ENCODE measurements at regions not wholly inside any gene's neighbourhood (a gene's known extent, or its start where the extent isn't known, plus 50 kb on each side); places are given as distances from the start of the nearest gene placed in this dataset.
A peak's percentile ranks its signal among the peaks of the same experiment; 100 is the strongest.

DNA sequence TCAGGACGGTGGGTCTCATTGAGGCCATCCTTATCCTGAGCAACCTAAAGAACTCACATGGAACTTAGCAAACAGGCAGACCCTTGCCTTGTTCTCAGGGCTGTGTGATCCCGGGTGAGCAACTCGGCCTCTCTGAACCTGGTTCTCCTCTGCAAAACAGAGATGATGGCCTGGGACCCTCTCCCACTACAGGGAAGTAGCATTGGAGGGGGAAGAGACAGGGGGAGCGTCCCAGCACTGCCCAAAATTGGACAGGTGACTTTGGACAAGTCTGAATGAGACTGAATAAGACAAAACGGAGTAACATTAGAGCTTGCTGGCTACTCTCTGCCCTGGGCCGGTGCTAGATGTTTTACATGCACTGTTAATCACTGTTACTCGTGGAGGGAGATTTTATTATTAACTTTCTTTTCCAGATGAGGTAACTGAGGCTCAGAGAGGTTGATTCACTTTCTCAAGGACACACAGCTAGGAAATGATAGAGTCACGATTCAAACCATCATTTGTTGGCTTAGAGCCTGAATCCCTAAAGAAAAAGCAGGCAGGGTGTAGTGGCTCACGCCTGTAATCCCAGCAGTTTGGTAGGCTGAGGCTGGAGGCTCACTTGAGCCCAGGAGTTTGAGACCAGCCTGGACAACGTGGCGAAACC is 136.4 kb downstream of the C9orf50 start:
- H3K36me3 Mint-ChIP-seq (ENCODE audit: low read depth), result no peaks in the 10 kb centered on the region
- H3K9me3 Mint-ChIP-seq, result no peaks in the 10 kb centered on the region
- peaks cover 2% of the 10 kb centered on the region for H3K27me3 Mint-ChIP-seq
- no peak overlapping the region for H3K4me3 Mint-ChIP-seq
- intact Hi-C loops (cut with micrococcal nuclease), result loop anchor here (10.0 kb wide), 1 partner anchor 150 kb away; no protein-coding TSS in a partner anchor
- peak overlapping the region; percentile 73 for H3K27ac Mint-ChIP-seq
- H3K4me1 Mint-ChIP-seq (ENCODE audit: low read depth), result peaks cover 74% of the 10 kb centered on the region

DNA sequence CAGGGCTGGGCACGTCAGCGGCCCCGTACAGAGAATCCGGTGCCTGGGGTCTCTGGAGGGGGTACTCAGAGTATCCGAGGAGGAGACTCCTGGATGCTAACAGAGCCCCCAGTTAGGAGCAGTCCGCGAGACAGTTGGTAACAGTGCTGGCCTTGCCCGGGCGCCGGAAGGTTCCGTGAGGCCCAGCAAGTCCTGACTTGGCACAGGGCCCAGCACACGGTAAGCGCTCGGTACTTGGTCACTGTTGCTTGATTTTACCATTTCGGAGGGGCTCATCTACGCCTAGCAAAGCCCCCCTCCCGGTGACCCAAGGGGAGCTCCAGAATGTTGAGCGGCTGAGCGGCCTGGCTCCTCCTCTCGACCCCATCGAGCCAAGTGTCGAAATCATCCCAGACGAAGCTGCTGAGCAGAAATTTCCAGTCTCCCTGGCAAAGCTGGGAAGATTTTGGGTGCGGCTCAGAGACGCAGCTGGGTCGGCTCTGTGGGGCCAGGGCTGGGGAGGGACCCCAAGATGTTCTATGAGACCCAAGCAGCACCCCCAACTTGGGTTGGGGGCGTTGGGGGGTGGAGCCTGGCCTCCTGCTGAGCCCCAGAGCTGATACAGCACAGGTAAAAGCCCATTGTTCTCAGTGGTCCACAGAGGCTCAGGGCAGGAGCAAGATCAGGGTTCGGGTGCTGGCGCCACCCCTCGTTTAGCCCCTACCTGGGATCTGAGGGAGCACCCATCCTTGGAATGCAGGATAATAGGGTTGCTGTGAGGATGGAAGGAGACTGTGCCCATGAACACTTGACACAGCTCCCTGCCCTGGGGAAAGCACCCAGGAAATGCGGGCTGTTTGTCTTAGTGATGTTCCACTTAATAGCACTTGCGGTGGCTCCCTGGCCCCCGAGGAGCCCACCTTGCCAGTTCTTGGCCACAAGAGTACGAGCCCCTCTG is 137.2 kb downstream of the C9orf50 start:
- H3K9me3 Mint-ChIP-seq, result no peaks in the 10 kb centered on the region
- no peaks in the 10 kb centered on the region for H3K36me3 Mint-ChIP-seq (ENCODE audit: low read depth)
- peaks cover 2% of the 10 kb centered on the region for H3K27me3 Mint-ChIP-seq
- intact Hi-C loops (cut with micrococcal nuclease), result loop anchor here (10.0 kb wide), 1 partner anchor 149 kb away; no protein-coding TSS in a partner anchor
- peak overlapping the region; percentile 67 for H3K4me3 Mint-ChIP-seq
- H3K27ac Mint-ChIP-seq, result peak overlapping the region; percentile 73
- H3K4me1 Mint-ChIP-seq (ENCODE audit: low read depth), result peaks cover 75% of the 10 kb centered on the region

DNA sequence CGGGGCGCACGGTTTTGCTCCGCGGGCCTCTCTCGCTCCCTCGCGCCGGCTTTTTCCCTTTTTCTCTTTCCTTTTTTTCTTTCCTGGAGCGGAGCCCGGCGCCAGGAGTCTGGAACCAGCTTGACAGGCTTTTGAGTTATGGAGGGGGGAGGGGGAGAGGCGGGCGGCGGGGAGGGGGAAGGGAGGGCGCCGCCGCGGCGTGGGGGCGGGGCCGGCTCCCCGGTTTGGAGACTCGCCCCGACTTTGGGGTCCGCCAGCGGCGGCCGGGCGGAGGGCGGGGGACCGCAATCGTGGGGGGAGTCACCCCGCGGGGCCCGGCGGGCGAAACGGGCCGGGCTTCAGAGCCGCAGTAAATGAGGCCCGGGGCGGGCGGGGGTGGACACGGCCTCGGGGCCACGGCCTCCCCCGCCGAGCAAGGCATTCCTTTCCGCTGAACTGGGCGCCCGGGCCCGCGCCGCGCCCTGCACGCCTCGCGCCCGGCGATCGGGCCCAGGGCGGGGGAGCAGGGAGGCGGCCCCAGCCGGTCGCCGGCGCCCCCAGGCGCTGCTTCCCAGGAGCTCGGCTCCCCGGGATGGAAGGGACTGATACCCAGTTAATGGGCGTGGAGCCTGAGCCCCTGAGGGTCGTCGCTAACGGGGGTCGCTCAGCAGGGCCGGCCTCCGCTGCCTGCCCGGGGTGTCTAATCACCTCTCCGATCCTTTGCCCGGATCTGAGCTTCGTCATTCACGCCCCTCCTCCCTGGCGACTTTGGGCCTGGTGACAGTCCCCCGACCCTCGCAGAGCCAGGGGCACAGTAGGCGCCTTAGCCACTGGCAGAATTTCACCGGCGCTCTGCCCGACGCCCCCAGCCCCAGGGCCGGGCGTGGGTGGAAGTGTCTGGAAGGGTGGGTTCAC is 138.1 kb downstream of the C9orf50 start:
- peak overlapping the region; percentile 73 for H3K27ac Mint-ChIP-seq
- H3K4me1 Mint-ChIP-seq (ENCODE audit: low read depth), result peaks cover 75% of the 10 kb centered on the region
- intact Hi-C loops (cut with micrococcal nuclease), result loop anchor here (10.0 kb wide), 1 partner anchor 148 kb away; no protein-coding TSS in a partner anchor

DNA sequence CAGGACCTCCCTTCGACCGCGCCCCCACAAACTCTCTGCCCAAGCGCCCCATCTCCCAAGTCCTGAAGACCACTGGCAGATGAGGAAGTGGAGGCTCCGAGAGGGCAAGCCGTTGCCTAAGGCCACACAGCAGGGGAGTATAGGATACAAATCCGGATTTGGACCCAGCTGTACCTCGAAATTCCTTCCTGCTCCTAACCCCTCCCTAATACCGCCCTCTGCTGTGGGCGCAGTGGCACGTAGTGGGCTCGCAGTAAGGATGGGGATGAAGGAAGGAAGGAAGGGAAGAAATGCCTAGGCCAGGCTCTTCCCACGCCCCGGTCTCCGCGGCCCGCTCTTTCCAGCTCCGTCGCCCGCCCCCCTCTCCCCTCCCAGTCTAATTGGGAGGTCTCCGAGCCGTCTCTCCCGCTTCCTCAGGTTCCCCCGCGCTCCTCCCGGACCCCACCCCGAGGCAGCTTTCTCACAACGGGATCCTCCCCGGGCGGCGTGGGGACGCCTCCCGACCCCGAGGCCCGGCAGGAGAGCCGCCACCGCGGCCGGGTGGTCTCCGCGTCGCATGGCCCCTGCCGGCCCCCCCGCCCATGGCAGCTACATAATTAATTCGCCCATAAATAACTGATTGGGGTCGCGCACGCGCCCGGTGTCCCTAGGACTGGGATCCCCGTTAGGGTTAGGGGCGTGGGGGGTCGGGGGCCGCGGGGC is 138.9 kb downstream of the C9orf50 start:
- peak overlapping the region; percentile 73 for H3K27ac Mint-ChIP-seq
- peaks cover 70% of the 10 kb centered on the region for H3K4me1 Mint-ChIP-seq (ENCODE audit: low read depth)
- H3K9me3 Mint-ChIP-seq, result no peaks in the 10 kb centered on the region
- intact Hi-C loops (cut with micrococcal nuclease), result loop anchor here (10.0 kb wide), 1 partner anchor 147 kb away; no protein-coding TSS in a partner anchor
- H3K36me3 Mint-ChIP-seq (ENCODE audit: low read depth), result no peaks in the 10 kb centered on the region
- peak overlapping the region; percentile 63 for H3K4me3 Mint-ChIP-seq
- peaks cover 2% of the 10 kb centered on the region for H3K27me3 Mint-ChIP-seq

More for the DNA sequence above, 138.1 kb downstream of the C9orf50 start:
- H3K9me3 Mint-ChIP-seq, result no peaks in the 10 kb centered on the region
- H3K27me3 Mint-ChIP-seq, result peaks cover 2% of the 10 kb centered on the region
- no peaks in the 10 kb centered on the region for H3K36me3 Mint-ChIP-seq (ENCODE audit: low read depth)
- peak overlapping the region; percentile 67 for H3K4me3 Mint-ChIP-seq

DNA sequence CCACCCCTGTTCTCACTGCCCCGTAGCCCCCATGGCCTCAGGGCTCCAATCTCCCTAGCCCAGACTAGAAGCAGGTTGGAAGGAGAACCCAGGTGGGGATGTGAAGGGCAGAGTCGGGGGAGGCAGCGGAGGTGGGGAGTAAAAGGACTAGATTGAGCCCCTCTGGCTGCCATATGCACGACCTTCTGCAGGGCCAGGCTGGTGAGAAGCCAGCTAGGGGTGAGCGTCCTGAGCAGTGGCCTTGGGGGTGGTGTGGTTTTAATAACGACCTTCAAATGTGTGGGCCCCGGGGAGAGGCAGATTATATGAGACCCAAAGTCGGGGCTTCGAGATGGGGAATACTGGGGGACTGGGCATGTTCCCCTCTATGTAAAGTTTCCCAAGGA is 139.5 kb downstream of the C9orf50 start:
- Mint-ChIP-seq H3K27ac (peak overlapping the region; percentile 73), H3K9me3 (no peaks in the 10 kb centered on the region), H3K4me3 (peak overlapping the region; percentile 63), H3K27me3 (peaks cover 2% of the 10 kb centered on the region), H3K36me3 (ENCODE audit: low read depth) (no peaks in the 10 kb centered on the region), H3K4me1 (ENCODE audit: low read depth) (peaks cover 70% of the 10 kb centered on the region)
- intact Hi-C loops (cut with micrococcal nuclease), result loop anchor here (10.0 kb wide), 1 partner anchor 147 kb away; no protein-coding TSS in a partner anchor

DNA sequence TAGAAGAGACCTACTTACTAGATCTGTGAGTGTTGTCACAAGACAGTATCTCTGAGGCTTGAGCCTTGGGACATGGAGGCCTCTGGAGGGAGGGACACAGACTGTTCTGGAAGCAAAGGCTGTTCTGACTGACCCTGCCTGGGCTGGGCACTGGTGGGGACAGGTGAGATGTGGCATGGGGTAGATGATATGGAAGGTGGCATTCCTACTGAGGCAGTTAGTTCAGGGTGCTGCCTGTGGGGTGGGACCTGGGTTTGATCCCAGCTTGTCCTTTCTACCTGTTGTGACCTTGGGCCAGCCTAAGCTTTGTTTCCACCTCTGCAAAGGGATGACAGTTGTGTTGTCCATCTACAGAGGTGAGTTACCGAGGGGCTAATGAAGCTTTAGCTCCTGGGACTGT is 140.2 kb downstream of the C9orf50 start:
- H3K27me3 Mint-ChIP-seq, result peaks cover 2% of the 10 kb centered on the region
- H3K36me3 Mint-ChIP-seq (ENCODE audit: low read depth), result no peaks in the 10 kb centered on the region
- H3K4me3 Mint-ChIP-seq, result no peak overlapping the region
- intact Hi-C loops (cut with micrococcal nuclease), result loop anchor here (10.0 kb wide), 1 partner anchor 146 kb away; no protein-coding TSS in a partner anchor
- H3K4me1 Mint-ChIP-seq (ENCODE audit: low read depth), result peaks cover 63% of the 10 kb centered on the region
- H3K9me3 Mint-ChIP-seq, result no peaks in the 10 kb centered on the region
- H3K27ac Mint-ChIP-seq, result peak overlapping the region; percentile 10

DNA sequence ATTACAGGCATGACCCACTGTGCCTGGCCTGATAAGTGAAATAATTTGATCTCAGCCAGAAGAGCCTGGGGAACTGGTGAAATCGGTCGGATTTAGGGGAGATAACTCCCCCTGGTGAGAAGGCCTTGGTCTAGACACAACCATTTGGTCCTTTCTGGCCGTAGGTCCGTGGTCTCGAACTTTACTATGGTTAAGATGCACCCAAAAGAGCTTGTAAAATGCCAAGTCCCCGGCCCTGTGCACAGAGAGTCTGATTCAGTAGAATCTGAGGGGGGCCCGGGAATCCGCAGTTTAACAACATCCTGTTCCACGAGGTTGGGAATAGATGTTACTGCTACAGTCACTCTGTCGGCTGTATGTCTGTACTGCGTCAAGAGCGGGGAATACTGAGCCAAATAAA is 140.7 kb downstream of the C9orf50 start:
- intact Hi-C loops (cut with micrococcal nuclease), result loop anchor here (10.0 kb wide), 1 partner anchor 145 kb away; no protein-coding TSS in a partner anchor
- no peaks in the 10 kb centered on the region for H3K36me3 Mint-ChIP-seq (ENCODE audit: low read depth)
- H3K4me3 Mint-ChIP-seq, result no peak overlapping the region
- peaks cover 58% of the 10 kb centered on the region for H3K4me1 Mint-ChIP-seq (ENCODE audit: low read depth)
- peaks cover 3% of the 10 kb centered on the region for H3K27me3 Mint-ChIP-seq
- H3K27ac Mint-ChIP-seq, result peak overlapping the region; percentile 10
- no peaks in the 10 kb centered on the region for H3K9me3 Mint-ChIP-seq

DNA sequence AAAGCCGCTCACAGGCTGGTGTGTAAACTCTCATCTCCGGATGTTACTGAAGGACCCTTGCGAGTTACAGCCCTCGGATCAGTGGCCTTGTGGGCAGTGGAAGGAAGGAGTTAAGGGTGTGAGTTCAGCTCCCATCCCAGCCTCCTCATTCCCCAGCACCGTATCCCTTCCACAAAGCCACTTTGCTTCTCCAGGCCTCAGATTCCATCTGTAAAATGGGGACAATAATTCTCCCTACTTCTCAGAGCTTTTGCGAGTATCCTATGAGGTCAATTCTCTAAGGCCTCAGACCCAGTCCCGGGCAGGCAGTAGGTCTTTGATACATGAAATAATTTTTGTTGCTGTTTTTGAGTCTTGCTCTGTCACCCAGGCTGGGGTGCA is 141.3 kb downstream of the C9orf50 start:
- no peak overlapping the region for H3K4me3 Mint-ChIP-seq
- no peak overlapping the region for H3K27ac Mint-ChIP-seq
- peaks cover 52% of the 10 kb centered on the region for H3K4me1 Mint-ChIP-seq (ENCODE audit: low read depth)
- no peaks in the 10 kb centered on the region for H3K9me3 Mint-ChIP-seq
- H3K36me3 Mint-ChIP-seq (ENCODE audit: low read depth), result no peaks in the 10 kb centered on the region
- intact Hi-C loops (cut with micrococcal nuclease), result loop anchor here (10.0 kb wide), 1 partner anchor 145 kb away; no protein-coding TSS in a partner anchor
- H3K27me3 Mint-ChIP-seq, result peaks cover 4% of the 10 kb centered on the region

DNA sequence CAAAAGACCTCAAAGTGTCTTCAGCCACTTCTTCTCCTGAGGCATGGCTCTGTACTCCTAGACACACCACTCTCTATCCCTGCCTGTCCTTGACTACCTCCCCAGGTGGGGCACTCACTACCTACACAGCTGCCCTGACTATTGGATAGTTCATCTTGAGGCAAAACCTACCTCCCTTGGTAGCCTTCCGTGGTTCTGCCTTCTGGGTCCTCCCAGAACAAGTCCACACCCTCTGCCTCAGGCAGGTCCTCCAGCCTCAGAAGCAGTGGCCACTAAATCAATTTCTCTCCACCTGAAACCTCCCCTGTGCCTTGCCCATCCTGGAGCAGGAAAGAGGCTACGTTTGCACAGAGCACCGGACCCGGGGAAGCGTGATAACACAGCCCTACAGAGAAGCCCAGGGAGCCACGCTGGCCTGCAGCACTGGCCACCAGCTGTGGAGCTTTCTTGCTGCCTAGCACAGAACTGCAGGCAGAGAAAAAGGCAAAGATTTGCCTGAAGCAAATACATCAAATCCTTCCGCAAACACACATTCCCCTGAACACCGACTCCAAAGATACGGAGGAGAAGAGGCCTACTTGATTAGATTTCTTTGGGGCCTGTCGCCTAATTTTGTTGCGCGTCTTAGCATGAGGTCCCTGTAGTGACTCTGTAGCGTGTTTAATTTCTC is 141.8 kb downstream of the C9orf50 start:
- no peak overlapping the region for H3K4me3 Mint-ChIP-seq
- H3K9me3 Mint-ChIP-seq, result no peaks in the 10 kb centered on the region
- no peaks in the 10 kb centered on the region for H3K36me3 Mint-ChIP-seq (ENCODE audit: low read depth)
- peak overlapping the region; percentile 26 for H3K27ac Mint-ChIP-seq
- H3K4me1 Mint-ChIP-seq (ENCODE audit: low read depth), result peaks cover 47% of the 10 kb centered on the region
- intact Hi-C loops (cut with micrococcal nuclease), result no loop called here
- H3K27me3 Mint-ChIP-seq, result peaks cover 2% of the 10 kb centered on the region

DNA sequence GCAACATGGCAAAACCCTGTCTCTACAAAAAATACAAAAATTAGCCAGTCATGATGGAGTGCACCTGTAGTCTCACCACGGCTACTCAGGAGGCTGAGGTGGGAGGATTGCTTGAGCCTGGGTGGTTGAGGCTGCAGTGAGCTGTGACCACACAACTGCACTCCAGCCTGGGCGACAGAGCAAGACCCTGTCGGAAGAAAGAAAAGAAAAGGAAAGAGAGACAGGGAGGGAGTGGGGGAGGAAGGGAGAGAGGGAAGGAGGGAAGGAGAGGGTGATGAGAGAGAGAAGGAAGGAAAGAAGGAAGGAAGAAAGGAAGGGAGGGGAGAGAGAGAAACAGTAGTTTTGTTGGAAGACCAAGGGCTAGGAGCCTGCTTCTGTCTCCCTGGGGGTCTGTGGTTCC is 142.4 kb downstream of the C9orf50 start:
- peaks cover 2% of the 10 kb centered on the region for H3K27me3 Mint-ChIP-seq

DNA sequence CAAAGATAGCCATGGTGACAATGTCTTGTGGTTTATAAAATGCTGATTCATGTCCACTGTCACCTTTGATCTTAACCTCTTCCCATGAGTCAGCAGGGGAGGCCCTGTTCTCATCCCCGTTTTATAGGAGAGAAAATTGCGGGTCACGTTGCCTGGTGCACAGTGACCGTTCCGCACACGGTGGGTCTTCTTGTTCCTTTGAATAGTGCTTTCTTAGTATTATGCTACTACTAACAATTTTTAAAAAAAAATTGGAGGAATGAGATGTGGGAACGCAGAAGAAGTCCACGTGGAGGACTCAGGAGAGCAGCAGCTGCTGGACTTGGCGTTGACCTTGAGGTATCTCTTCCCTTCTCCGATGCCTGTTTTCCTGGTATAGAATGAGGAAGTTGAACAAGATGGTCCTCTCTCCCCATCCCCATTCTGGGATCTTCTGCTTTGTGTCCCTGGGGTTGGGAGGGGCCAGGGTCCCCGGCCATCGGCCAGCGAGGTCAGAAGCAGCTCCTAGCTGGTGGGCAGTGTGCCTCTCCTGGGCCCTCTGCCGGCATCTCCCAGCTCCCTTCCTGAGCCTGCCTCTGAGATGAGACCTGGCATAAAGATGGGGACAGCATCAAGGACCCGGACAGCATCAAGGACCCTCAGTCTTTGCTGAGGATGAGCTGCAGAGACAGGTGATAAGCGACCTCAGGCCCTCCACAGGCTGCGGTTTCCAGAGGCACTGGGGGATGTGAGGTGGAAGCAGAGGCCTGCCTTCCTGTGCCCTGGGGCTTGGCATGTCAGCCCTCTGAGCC is 143.9 kb downstream of the C9orf50 start:
- no peaks in the 10 kb centered on the region for H3K9me3 Mint-ChIP-seq
- peaks cover 47% of the 10 kb centered on the region for H3K4me1 Mint-ChIP-seq (ENCODE audit: low read depth)
- H3K27me3 Mint-ChIP-seq, result peaks cover 8% of the 10 kb centered on the region
- H3K4me3 Mint-ChIP-seq, result no peak overlapping the region
- no peaks in the 10 kb centered on the region for H3K36me3 Mint-ChIP-seq (ENCODE audit: low read depth)
- H3K27ac Mint-ChIP-seq, result no peak overlapping the region
- intact Hi-C loops (cut with micrococcal nuclease), result no loop called here

More for the DNA sequence above, 142.4 kb downstream of the C9orf50 start:
- intact Hi-C loops (cut with micrococcal nuclease), result no loop called here
- no peaks in the 10 kb centered on the region for H3K36me3 Mint-ChIP-seq (ENCODE audit: low read depth)
- H3K4me3 Mint-ChIP-seq, result no peak overlapping the region
- peaks cover 45% of the 10 kb centered on the region for H3K4me1 Mint-ChIP-seq (ENCODE audit: low read depth)
- H3K27ac Mint-ChIP-seq, result peak overlapping the region; percentile 26
- H3K9me3 Mint-ChIP-seq, result no peaks in the 10 kb centered on the region

All from dendritic cell treated with granulocyte-macrophage colony-stimulating factor and Interleukin-4, amounts not matched to agents 40 ng/mL and 50 ng/mL, for 4 days (primary cell).